Kasumi-1 (cell line): ENCODE measurements at regions not wholly inside any gene's neighbourhood (a gene's known extent, or its start where the extent isn't known, plus 50 kb on each side); places are given as distances from the start of the nearest gene placed in this dataset.
"Not testable (repeated sequence)": the region's sequence is repeated elsewhere in the genome, so short reads cannot be mapped to it uniquely, and the experiment has no call there.

Source experiments
- DNase-seq, 2 experiments: peaks; one replicate each; lab custom pipeline; 2025; lab: John Stamatoyannopoulos, UW

DNA sequence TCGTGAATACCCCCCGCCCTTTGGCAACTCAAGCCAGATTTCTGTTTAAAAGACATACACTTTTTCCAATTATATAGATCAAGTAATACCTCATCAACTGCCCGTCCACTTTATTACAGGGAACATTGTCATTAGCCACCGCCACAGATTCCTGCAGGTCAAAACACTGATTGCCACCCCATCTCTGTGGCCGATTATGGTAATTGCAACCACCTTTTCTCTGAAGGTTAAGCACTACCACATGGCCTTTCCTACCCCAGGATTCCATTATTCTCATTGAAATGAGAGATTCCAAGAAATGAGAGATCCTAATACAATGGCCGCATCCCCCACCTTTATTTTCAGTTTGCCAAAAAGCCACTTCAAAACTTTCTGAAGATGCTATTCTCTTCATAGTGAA lies 478.8 kb upstream of the HSF2 start:
- no peak for DNase-seq

DNA sequence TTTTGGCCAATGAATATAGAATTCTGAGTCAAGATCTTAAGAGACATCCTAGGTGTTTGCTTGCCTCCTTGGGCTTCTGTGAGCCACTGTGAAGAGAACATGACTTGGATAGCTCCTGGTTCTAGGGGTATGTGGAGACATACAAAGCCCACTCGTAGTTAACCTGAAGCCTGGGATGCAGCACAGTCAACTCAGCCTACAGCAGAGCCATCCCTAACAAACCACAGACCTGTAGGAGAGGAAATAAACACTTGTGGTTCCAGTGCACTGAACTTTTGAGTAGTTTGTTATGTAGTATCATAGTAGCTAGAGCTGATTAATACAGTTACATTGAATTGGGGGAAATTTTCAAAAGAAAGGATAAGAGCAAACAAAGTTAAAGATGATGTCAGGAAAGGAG lies 474.4 kb upstream of the HSF2 start:
- DNase-seq: no peak

DNA sequence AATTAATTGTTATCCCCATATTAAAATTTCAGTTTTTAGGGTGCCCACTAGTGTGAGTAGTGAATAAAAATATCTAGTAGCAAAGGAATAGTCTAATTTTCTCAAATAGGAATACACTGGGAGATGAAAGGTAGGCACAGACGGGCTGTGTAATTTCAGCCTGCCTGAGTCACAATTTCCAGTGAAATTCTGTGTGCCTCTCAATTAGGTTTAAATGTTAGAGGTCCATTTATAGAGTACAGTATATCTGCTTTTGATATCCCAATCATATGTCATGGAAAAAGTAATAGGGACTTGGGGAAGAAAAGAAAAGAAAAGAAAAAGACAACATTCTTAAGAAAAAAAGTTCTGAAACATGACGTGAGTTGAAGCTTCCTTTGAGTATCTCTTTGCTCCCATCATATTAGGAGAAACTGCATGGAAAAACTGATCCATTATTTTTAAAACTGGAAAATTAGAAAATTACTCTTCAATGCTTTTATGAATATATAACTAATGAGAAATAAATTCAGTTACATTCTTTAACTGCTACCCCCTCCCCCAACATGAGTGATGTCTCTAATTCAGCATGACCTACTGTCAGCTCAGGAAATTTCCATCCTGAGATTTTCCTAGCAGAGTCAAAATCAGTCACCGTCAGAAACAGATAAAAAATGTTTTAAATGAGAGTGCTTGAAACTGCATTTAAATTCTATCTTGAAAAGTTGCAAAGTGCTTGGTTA lies 473.8 kb upstream of the HSF2 start:
- DNase-seq: no peak

GRCh38 chr6:121929301-121929700 lies 470.2 kb upstream of the HSF2 start:
- no peak for DNase-seq

DNA sequence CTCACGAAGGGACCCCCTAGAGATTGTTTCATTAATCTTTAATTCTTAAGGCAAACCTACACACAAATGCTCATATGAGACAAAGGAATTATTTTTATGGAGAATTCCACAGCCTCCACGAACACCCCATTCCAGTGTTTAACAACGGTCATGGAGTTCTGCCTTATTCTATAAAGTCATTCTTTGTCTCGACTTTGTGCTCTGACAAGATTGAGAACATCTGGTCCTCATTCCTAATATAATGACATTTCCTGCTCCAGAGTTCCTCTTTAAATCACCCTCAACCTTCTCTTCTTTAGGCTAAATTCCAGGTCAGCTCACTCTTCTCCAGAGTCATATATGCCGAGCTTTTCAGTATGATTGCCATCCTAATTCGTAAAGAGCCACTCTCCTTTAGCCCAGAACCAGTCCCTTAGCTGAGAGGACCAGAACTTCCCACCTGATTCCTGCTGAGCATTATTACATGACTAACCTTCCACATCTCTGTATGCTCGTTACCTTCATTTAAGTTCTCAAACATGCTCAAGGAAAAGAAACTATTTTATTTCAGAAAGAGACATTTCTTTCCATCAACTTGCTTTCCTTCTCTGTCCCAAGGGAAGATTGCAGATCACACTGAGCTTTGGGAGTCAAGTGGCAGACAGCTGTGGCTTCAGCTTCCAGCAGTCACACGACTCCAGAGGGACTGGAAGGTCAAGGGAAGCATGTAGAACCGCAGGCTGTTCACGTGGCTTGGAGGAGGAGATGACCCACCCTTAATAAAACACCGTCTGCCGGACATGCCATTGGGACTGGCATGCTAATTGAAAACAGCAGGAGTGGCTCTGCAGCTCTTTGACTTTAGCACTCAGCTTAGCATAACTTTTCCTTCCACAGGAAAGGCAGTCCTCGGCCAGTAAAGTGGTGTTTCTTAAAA lies 467.1 kb upstream of the HSF2 start:
- no peak for DNase-seq

GRCh38 chr6:121934451-121934850 lies 465.0 kb upstream of the HSF2 start:
- DNase-seq: no peak

DNA sequence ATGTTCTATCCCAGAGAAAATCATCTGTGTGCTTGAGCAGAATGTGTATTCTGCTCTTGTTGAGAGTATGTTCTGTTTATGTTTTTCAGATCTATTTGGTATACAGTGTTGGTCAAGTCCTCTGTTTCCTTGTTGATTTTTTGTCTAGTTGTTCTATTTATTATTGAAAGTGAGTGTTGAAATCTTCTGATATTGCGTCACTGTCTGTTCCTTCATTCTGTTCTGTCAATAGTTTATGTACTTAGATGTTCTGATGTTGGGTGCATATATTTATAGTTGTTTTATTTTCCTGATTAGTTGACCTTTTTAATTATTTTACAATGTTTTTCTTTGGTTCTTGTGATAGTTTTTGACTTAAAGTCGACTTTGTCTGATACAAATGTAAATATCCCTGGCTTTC lies 458.7 kb upstream of the HSF2 start:
- no peak for DNase-seq

GRCh38 chr6:121944354-121944753 lies 455.1 kb upstream of the HSF2 start:
- no peak for DNase-seq

GRCh38 chr6:121951123-121951522 lies 448.3 kb upstream of the HSF2 start:
- DNase-seq: no peak

GRCh38 chr6:121951918-121952379 lies 447.5 kb upstream of the HSF2 start:
- no peak for DNase-seq

GRCh38 chr6:121955401-121955800 lies 444.1 kb upstream of the HSF2 start:
- not testable (repeated sequence) for DNase-seq

DNA sequence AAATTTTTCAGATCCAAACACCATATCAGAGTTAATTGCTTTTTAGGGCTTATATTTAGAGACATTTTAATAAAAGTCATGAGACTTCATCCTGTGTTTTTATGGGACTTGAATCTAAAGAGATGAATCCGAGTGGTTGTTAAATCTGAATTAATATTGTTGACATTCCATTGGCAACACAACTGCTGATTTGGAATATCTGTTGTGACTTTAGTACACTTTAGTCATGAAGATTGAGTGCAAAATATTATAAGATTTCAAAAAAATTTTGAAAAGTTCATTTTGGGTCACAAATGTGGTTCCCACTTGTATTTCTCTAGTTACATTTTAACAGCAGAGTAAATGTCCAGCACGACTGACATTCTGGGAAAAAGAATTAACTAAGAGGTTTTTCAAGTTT lies 442.7 kb upstream of the HSF2 start:
- DNase-seq: no peak

- peak; percentile 42 to 46 for DNase-seq
Measured at GRCh38 chr6:121959501-121959900, 440.0 kb upstream of the HSF2 start.

DNA sequence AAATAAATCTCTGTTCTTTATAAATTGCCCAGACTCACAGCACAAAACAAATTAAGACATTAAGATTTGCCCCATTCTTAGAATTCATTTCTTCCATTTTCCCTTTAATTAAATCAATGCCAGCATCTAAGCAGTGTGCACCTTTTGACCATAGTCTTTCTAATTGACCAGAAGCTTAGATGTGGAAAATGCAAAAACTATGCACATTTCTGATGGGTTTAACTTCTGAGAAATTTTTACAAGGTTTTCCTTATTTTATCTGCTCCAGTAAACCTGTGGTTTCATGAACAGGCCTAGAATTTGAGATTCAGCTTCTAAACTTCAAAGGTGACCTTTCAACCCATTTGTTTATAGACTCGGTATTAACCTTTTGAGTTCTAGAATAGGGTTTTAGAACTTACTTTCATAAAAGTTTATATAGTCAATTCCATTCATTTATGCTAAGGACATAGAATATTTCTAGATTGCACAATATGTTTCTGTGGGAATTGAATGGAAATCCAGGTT lies 437.8 kb upstream of the HSF2 start:
- no peak for DNase-seq

DNA sequence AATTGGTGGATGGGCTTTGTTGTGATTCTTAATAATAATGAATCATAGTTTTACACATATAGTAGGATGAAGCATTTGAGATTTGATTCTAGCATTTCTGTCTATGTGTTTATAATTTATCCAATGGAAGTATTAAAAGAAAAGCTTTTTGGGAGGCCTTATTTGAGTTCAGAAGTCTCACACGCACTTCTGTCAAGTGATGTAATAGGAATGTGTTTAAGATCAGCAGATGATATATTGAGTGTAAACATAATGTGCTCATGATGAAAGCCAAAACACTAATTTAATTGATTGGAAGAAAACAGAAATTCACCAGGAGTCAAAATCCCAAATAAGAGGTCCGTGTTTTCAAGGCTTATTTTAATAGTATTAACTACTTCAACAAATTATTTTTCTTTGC lies 435.6 kb upstream of the HSF2 start:
- no peak for DNase-seq

DNA sequence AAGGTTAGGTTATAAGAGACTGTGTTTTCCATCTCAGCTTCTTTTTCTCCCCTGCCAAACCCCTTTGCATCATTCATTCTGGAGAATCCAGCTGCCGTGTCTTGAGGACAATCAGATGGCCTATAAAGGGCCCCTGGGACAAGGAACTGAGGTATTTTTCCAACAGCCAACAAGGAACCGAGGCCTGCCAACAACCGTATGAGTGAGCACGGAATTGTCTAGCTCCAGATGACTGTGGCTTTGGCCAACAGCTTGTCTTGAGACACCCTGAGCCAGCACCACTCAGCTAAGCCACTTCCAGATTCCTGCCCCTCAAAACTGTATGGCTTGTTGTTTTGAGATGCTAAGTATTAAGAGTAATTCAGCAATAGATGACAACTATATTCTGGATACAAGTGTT lies 433.7 kb upstream of the HSF2 start:
- DNase-seq: no peak

DNA sequence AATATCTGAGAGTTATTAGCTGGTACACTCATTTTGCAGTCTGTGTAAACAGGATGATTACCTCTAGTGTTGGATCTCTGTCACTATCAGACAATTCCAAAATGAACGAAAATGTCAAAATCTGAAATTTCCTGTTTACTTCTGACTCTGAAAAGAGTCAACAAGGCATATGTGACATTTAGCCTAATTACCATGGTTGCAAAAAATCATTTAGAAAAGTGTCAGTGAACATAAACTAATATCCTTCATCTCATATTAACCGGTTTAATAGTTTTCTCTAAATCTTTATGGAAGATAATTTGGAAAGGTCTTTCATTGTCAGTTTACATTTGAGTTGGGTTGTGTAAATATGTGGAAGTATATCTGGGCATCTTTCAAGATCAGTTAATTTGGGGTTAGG lies 431.8 kb upstream of the HSF2 start:
- DNase-seq: no peak

DNA sequence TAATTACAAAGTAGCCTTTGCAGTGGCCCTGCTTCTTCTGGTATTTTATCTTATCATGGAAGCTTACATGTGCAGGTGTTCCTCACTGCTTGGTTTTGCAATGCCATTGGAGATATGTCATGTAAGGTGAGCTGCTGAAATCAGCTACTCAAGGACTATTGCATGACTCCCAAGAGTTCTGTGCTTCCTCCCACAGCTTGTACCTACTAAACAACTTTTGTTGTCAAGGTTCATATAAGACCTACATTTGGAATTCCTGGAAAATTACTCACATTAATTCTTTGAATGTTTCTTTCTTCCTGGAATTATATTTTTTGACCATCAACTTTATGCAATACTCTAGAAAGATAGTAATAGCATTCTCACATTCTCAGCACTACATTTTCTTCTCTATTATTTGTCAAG lies 427.5 kb upstream of the HSF2 start:
- DNase-seq: no peak

DNA sequence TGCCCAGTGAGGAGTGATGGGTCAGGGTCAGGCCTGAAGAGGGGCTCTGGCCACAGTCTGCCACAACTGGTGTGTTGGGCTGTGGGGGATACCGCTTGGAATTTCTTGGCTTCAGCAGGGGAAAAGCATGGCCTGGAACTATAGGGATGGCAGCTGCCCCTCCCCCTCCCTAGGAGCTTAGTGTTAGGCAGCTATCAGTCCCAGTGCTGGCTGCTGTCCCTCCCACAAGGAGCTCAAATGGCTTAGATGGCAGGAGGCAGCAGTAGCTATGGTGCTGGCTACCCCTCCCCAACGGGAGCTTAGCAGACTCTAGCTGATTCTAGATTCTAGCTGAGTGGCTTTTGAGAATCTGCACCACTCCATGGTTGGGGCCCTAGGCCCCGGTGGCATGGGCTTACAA lies 414.5 kb upstream of the HSF2 start:
- no peak for DNase-seq

GRCh38 chr6:121993362-121993761 lies 406.1 kb upstream of the HSF2 start:
- DNase-seq: no peak

DNA sequence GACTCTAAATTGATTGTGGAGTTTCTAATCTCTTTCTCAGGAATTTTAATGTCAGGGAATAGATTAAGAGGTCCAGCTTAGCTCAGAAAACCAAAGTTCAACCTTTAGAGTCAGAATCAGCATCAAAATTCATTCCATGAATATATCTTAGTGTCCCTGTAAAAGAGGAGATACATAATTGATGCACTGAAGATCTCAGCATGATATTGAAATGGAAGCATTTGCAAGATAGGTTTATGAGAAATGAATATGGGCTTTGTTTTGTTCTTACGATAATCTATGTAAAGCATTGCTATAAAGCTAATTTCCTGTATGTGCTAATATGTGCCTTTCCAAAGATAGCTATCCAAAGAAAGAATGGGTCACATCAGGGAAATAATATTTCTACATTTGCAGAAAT lies 404.5 kb upstream of the HSF2 start:
- no peak for DNase-seq

GRCh38 chr6:121998631-121999030 lies 400.8 kb upstream of the HSF2 start:
- DNase-seq: no peak

DNA sequence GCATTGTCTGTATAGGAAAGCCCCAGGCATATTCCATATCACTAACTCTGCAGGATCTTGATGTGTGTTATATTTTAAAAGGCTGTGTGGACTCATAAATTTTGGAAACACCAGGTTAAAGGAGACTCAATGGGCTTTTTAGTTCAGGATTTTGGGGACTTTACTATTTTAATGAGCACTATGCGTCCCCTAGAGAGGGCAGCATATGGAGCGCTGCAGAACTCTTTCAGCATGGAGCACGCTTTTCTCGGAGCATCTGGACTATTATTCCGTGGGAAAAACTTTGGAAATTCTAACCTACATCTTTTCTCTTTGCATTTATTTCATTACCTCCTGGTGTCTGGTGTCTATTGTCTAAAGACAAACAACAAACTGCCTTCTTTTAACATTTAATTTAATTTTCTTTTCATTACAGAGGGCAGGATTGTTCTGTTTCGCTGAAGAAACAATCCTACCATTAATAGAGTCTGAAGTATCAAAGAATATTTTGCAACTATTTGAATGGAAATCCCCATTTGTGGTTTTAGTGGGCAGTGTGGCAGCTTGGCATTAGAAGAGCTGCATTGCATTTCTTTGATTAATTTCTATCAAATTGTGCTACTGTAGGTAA lies 399.9 kb upstream of the HSF2 start:
- no peak for DNase-seq
